ENCODE measurements at regions not wholly inside any gene's neighbourhood (a gene's known extent, or its start where the extent isn't known, plus 50 kb on each side); places are given as distances from the start of the nearest gene placed in this dataset.

- DNase-seq (ENCODE audit: low read depth) = no peak
Measured at GRCh38 chr4:130335417-130336194, 1239.7 kb downstream of the C4orf33 start.

GRCh38 chr4:130336585-130337217 is 1240.7 kb downstream of the C4orf33 start:
- DNase-seq (ENCODE audit: low read depth) = no peak

- DNase-seq (ENCODE audit: low read depth) = no peak
Measured at GRCh38 chr4:130338851-130339250, 1242.9 kb downstream of the C4orf33 start.

- DNase-seq (ENCODE audit: low read depth) = no peak
Measured at GRCh38 chr4:130349745-130350144, 1253.8 kb downstream of the C4orf33 start.

- no peak for DNase-seq (ENCODE audit: low read depth)
Measured at GRCh38 chr4:130356873-130357272, 1260.9 kb downstream of the C4orf33 start.

- DNase-seq (ENCODE audit: low read depth) = peak; percentile 56
Measured at GRCh38 chr4:130359542-130359941, 1263.6 kb downstream of the C4orf33 start.

GRCh38 chr4:130361616-130362015 is 1265.7 kb downstream of the C4orf33 start:
- DNase-seq (ENCODE audit: low read depth) = no peak

- no peak for DNase-seq (ENCODE audit: low read depth)
Measured at GRCh38 chr4:130368668-130369067, 1272.7 kb downstream of the C4orf33 start.

- DNase-seq (ENCODE audit: low read depth) = no peak
Measured at GRCh38 chr4:130393231-130393630, 1297.3 kb downstream of the C4orf33 start.

GRCh38 chr4:130393642-130394041 is 1297.7 kb downstream of the C4orf33 start:
- no peak for DNase-seq (ENCODE audit: low read depth)

- DNase-seq (ENCODE audit: low read depth) = peak; percentile 91
Measured at GRCh38 chr4:130395871-130396270, 1299.9 kb downstream of the C4orf33 start.

- DNase-seq (ENCODE audit: low read depth) = no peak
Measured at GRCh38 chr4:130403221-130403620, 1307.3 kb downstream of the C4orf33 start.

GRCh38 chr4:130416228-130416627 is 1320.3 kb downstream of the C4orf33 start:
- no peak for DNase-seq (ENCODE audit: low read depth)

- DNase-seq (ENCODE audit: low read depth) = peak; percentile 10
Measured at GRCh38 chr4:130419211-130419975, 1323.4 kb downstream of the C4orf33 start.

- DNase-seq (ENCODE audit: low read depth) = no peak
Measured at GRCh38 chr4:130422261-130422660, 1326.3 kb downstream of the C4orf33 start.

GRCh38 chr4:130424211-130424610 is 1328.3 kb downstream of the C4orf33 start:
- DNase-seq (ENCODE audit: low read depth) = no peak

GRCh38 chr4:130432289-130432688 is 1336.3 kb downstream of the C4orf33 start:
- DNase-seq (ENCODE audit: low read depth) = no peak

- no peak for DNase-seq (ENCODE audit: low read depth)
Measured at GRCh38 chr4:130449741-130450140, 1353.8 kb downstream of the C4orf33 start.

GRCh38 chr4:130468340-130468739 is 1372.4 kb downstream of the C4orf33 start:
- DNase-seq (ENCODE audit: low read depth) = no peak

GRCh38 chr4:130478406-130478805 is 1382.5 kb downstream of the C4orf33 start:
- peak; percentile 63 for DNase-seq (ENCODE audit: low read depth)

- DNase-seq (ENCODE audit: low read depth) = peak; percentile 60
Measured at GRCh38 chr4:130479020-130479419, 1383.1 kb downstream of the C4orf33 start.

GRCh38 chr4:130479674-130480073 is 1383.7 kb downstream of the C4orf33 start:
- no peak for DNase-seq (ENCODE audit: low read depth)

- DNase-seq (ENCODE audit: low read depth) = peak; percentile 21
Measured at GRCh38 chr4:130484826-130485225, 1388.9 kb downstream of the C4orf33 start.

Data from ELR (cell line).